ENCODE measurements at regions not wholly inside any gene's neighbourhood (a gene's known extent, or its start where the extent isn't known, plus 50 kb on each side); places are given as distances from the start of the nearest gene placed in this dataset.

- Histone ChIP-seq H3K4me1 (ENCODE audit: control insufficient read depth, insufficient read depth, low read length) (no peaks in the 10 kb centered on the region), H3K27me3 (ENCODE audit: control insufficient read depth, insufficient read depth, low read length) (peaks cover 58% of the 10 kb centered on the region), H3K36me3 (ENCODE audit: control insufficient read depth, insufficient read depth, low read length) (no peaks in the 10 kb centered on the region), H3K9me3 (ENCODE audit: control insufficient read depth, low read length) (no peaks in the 10 kb centered on the region), H3K9ac (ENCODE audit: low read length) (no peak overlapping the region), H3K4me3 (ENCODE audit: low read length) (no peak overlapping the region)
Observed at GRCh38 chr2:235229236-235229635, 264.6 kb upstream of the AGAP1 start.

- Histone ChIP-seq H3K4me3 (ENCODE audit: low read length) (no peak overlapping the region), H3K36me3 (ENCODE audit: control insufficient read depth, insufficient read depth, low read length) (no peaks in the 10 kb centered on the region), H3K4me1 (ENCODE audit: control insufficient read depth, insufficient read depth, low read length) (no peaks in the 10 kb centered on the region), H3K9me3 (ENCODE audit: control insufficient read depth, low read length) (no peaks in the 10 kb centered on the region), H3K27me3 (ENCODE audit: control insufficient read depth, insufficient read depth, low read length) (peaks cover 53% of the 10 kb centered on the region), H3K9ac (ENCODE audit: low read length) (no peak overlapping the region)
Observed at GRCh38 chr2:235230821-235231601, 262.8 kb upstream of the AGAP1 start.

GRCh38 chr2:235232449-235233433 is 261.1 kb upstream of the AGAP1 start:
- H3K9me3 ChIP-seq (ENCODE audit: control insufficient read depth, low read length) = no peaks in the 10 kb centered on the region
- H3K36me3 ChIP-seq (ENCODE audit: control insufficient read depth, insufficient read depth, low read length) = no peaks in the 10 kb centered on the region
- peaks cover 38% of the 10 kb centered on the region for H3K27me3 ChIP-seq (ENCODE audit: control insufficient read depth, insufficient read depth, low read length)
- H3K4me3 ChIP-seq (ENCODE audit: low read length) = no peak overlapping the region
- H3K4me1 ChIP-seq (ENCODE audit: control insufficient read depth, insufficient read depth, low read length) = no peaks in the 10 kb centered on the region
- no peak overlapping the region for H3K9ac ChIP-seq (ENCODE audit: low read length)

GRCh38 chr2:235234736-235235135 is 259.1 kb upstream of the AGAP1 start:
- H3K36me3 ChIP-seq (ENCODE audit: control insufficient read depth, insufficient read depth, low read length) = no peaks in the 10 kb centered on the region
- H3K4me1 ChIP-seq (ENCODE audit: control insufficient read depth, insufficient read depth, low read length) = no peaks in the 10 kb centered on the region
- H3K9ac ChIP-seq (ENCODE audit: low read length) = no peak overlapping the region
- no peak overlapping the region for H3K4me3 ChIP-seq (ENCODE audit: low read length)
- peaks cover 27% of the 10 kb centered on the region for H3K27me3 ChIP-seq (ENCODE audit: control insufficient read depth, insufficient read depth, low read length)
- H3K9me3 ChIP-seq (ENCODE audit: control insufficient read depth, low read length) = no peaks in the 10 kb centered on the region

GRCh38 chr2:235235977-235236767 is 257.7 kb upstream of the AGAP1 start:
- Histone ChIP-seq H3K4me3 (ENCODE audit: low read length) (no peak overlapping the region), H3K9ac (ENCODE audit: low read length) (no peak overlapping the region), H3K9me3 (ENCODE audit: control insufficient read depth, low read length) (no peaks in the 10 kb centered on the region), H3K4me1 (ENCODE audit: control insufficient read depth, insufficient read depth, low read length) (no peaks in the 10 kb centered on the region), H3K27me3 (ENCODE audit: control insufficient read depth, insufficient read depth, low read length) (peaks cover 14% of the 10 kb centered on the region), H3K36me3 (ENCODE audit: control insufficient read depth, insufficient read depth, low read length) (no peaks in the 10 kb centered on the region)

GRCh38 chr2:235238537-235238936 is 255.3 kb upstream of the AGAP1 start:
- no peaks in the 10 kb centered on the region for H3K36me3 ChIP-seq (ENCODE audit: control insufficient read depth, insufficient read depth, low read length)

GRCh38 chr2:235240574-235240973 is 253.3 kb upstream of the AGAP1 start:
- no peak overlapping the region for H3K4me3 ChIP-seq (ENCODE audit: low read length)
- H3K9me3 ChIP-seq (ENCODE audit: control insufficient read depth, low read length) = no peaks in the 10 kb centered on the region
- no peaks in the 10 kb centered on the region for H3K36me3 ChIP-seq (ENCODE audit: control insufficient read depth, insufficient read depth, low read length)
- H3K9ac ChIP-seq (ENCODE audit: low read length) = no peak overlapping the region
- H3K4me1 ChIP-seq (ENCODE audit: control insufficient read depth, insufficient read depth, low read length) = no peaks in the 10 kb centered on the region
- no peaks in the 10 kb centered on the region for H3K27me3 ChIP-seq (ENCODE audit: control insufficient read depth, insufficient read depth, low read length)

More at GRCh38 chr2:235238537-235238936, 255.3 kb upstream of the AGAP1 start:
- no peak overlapping the region for H3K9ac ChIP-seq (ENCODE audit: low read length)
- no peaks in the 10 kb centered on the region for H3K4me1 ChIP-seq (ENCODE audit: control insufficient read depth, insufficient read depth, low read length)
- H3K27me3 ChIP-seq (ENCODE audit: control insufficient read depth, insufficient read depth, low read length) = no peaks in the 10 kb centered on the region
- no peaks in the 10 kb centered on the region for H3K9me3 ChIP-seq (ENCODE audit: control insufficient read depth, low read length)
- no peak overlapping the region for H3K4me3 ChIP-seq (ENCODE audit: low read length)

- Histone ChIP-seq H3K9me3 (ENCODE audit: control insufficient read depth, low read length) (no peaks in the 10 kb centered on the region), H3K27me3 (ENCODE audit: control insufficient read depth, insufficient read depth, low read length) (no peaks in the 10 kb centered on the region), H3K9ac (ENCODE audit: low read length) (no peak overlapping the region), H3K4me1 (ENCODE audit: control insufficient read depth, insufficient read depth, low read length) (no peaks in the 10 kb centered on the region), H3K4me3 (ENCODE audit: low read length) (no peak overlapping the region), H3K36me3 (ENCODE audit: control insufficient read depth, insufficient read depth, low read length) (no peaks in the 10 kb centered on the region)
Observed at GRCh38 chr2:235244255-235245220, 249.3 kb upstream of the AGAP1 start.

- Histone ChIP-seq H3K9ac (ENCODE audit: low read length) (no peak overlapping the region), H3K27me3 (ENCODE audit: control insufficient read depth, insufficient read depth, low read length) (no peaks in the 10 kb centered on the region), H3K36me3 (ENCODE audit: control insufficient read depth, insufficient read depth, low read length) (no peaks in the 10 kb centered on the region), H3K4me1 (ENCODE audit: control insufficient read depth, insufficient read depth, low read length) (no peaks in the 10 kb centered on the region), H3K4me3 (ENCODE audit: low read length) (no peak overlapping the region), H3K9me3 (ENCODE audit: control insufficient read depth, low read length) (no peaks in the 10 kb centered on the region)
Observed at GRCh38 chr2:235247001-235247400, 246.8 kb upstream of the AGAP1 start.

- H3K27me3 ChIP-seq (ENCODE audit: control insufficient read depth, insufficient read depth, low read length) = peaks cover 3% of the 10 kb centered on the region
Observed at GRCh38 chr2:235255693-235256092, 238.2 kb upstream of the AGAP1 start.

GRCh38 chr2:235257590-235257989 is 236.3 kb upstream of the AGAP1 start:
- Histone ChIP-seq H3K27me3 (ENCODE audit: control insufficient read depth, insufficient read depth, low read length) (peaks cover 3% of the 10 kb centered on the region), H3K4me3 (ENCODE audit: low read length) (no peak overlapping the region), H3K36me3 (ENCODE audit: control insufficient read depth, insufficient read depth, low read length) (no peaks in the 10 kb centered on the region), H3K4me1 (ENCODE audit: control insufficient read depth, insufficient read depth, low read length) (no peaks in the 10 kb centered on the region), H3K9me3 (ENCODE audit: control insufficient read depth, low read length) (no peaks in the 10 kb centered on the region), H3K9ac (ENCODE audit: low read length) (no peak overlapping the region)

More at GRCh38 chr2:235255693-235256092, 238.2 kb upstream of the AGAP1 start:
- Histone ChIP-seq H3K4me3 (ENCODE audit: low read length) (no peak overlapping the region), H3K9me3 (ENCODE audit: control insufficient read depth, low read length) (no peaks in the 10 kb centered on the region), H3K4me1 (ENCODE audit: control insufficient read depth, insufficient read depth, low read length) (no peaks in the 10 kb centered on the region), H3K9ac (ENCODE audit: low read length) (no peak overlapping the region), H3K36me3 (ENCODE audit: control insufficient read depth, insufficient read depth, low read length) (no peaks in the 10 kb centered on the region)
